SK-N-SH treated with all-trans-retinoic acid at 6 μM for 48 hours (cell line): ENCODE measurements at regions not wholly inside any gene's neighbourhood (a gene's known extent, or its start where the extent isn't known, plus 50 kb on each side); places are given as distances from the start of the nearest gene placed in this dataset.

ENCODE experiments used
- ATAC-seq: fragments of 200-7000 bp; cut with Tn5 transposase; 3 replicates; pipeline ENCODE4 v1.9.1; 2020; ENCODE audit warnings: mild to moderate bottlenecking, moderate library complexity
- ARNTL ChIP-seq: fragments of 450-650 bp; formaldehyde crosslinking; IDR thresholded peaks from 2 replicates; pipeline ENCODE4 v1.5.0; 2020; ENCODE audit warnings: low read depth, mild to moderate bottlenecking, moderate library complexity, borderline replicate concordance
- BACH2 ChIP-seq: fragments of 250-450 bp; sonication (Bioruptor Pico); IDR thresholded peaks from 2 replicates; pipeline ENCODE4 v1.9.0; 2021; ENCODE audit warnings: mild to moderate bottlenecking, borderline replicate concordance
- CSDC2 ChIP-seq: fragments of 250-450 bp; sonication (Bioruptor Pico); IDR thresholded peaks from 2 replicates; pipeline ENCODE4 v1.5.0; 2020; ENCODE audit warnings: mild to moderate bottlenecking, moderate library complexity
- ESRRG ChIP-seq: fragments of 250-450 bp; sonication (Bioruptor Pico); IDR thresholded peaks from 2 replicates; pipeline ENCODE4 v1.6.1; 2021; ENCODE audit warnings: mild to moderate bottlenecking
- GLIS3 ChIP-seq: fragments of 250-450 bp; sonication (Bioruptor Pico); IDR thresholded peaks from 2 replicates; pipeline ENCODE4 v1.5.0; 2020; ENCODE audit warnings: mild to moderate bottlenecking, moderate library complexity
- ISL1 ChIP-seq: fragments of 250-450 bp; sonication (Bioruptor Pico); IDR thresholded peaks from 2 replicates; pipeline ENCODE4 v2.1.2; 2022; ENCODE audit warnings: mild to moderate bottlenecking, moderate library complexity
- PPARA ChIP-seq: fragments of 250-450 bp; sonication (Bioruptor Pico); IDR thresholded peaks from 2 replicates; pipeline ENCODE4 v1.5.0; 2020; ENCODE audit warnings: mild to moderate bottlenecking, borderline replicate concordance
- RARB ChIP-seq: fragments of 250-450 bp; sonication (Bioruptor Pico); IDR thresholded peaks from 2 replicates; pipeline ENCODE4 v1.8.0; 2021; ENCODE audit warnings: mild to moderate bottlenecking, moderate library complexity
- SNAI2 ChIP-seq: fragments of 250-450 bp; sonication (Bioruptor Pico); IDR thresholded peaks from 2 replicates; pipeline ENCODE4 v1.5.0; 2020; ENCODE audit warnings: mild to moderate bottlenecking, moderate library complexity
- TCF4 ChIP-seq: fragments of 250-450 bp; sonication (Bioruptor Pico); IDR thresholded peaks from 2 replicates; pipeline ENCODE4 v1.8.0; 2021; ENCODE audit warnings: mild to moderate bottlenecking, moderate library complexity, borderline replicate concordance
- TOX ChIP-seq: fragments of 250-450 bp; sonication (Bioruptor Pico); IDR thresholded peaks from 2 replicates; pipeline ENCODE4 v1.8.0; 2021; ENCODE audit warnings: mild to moderate bottlenecking, moderate library complexity, borderline replicate concordance
- ZFP3 ChIP-seq: fragments of 250-450 bp; sonication (Bioruptor Pico); IDR thresholded peaks from 2 replicates; pipeline ENCODE4 v1.5.0; 2020; ENCODE audit warnings: mild to moderate bottlenecking, moderate library complexity
- ZFP30 ChIP-seq: fragments of 450-650 bp; formaldehyde crosslinking; IDR thresholded peaks from 2 replicates; pipeline ENCODE4 v1.5.0; 2022; ENCODE audit warnings: mild to moderate bottlenecking, moderate library complexity
- ZNF70 ChIP-seq: fragments of 450-650 bp; formaldehyde crosslinking; IDR thresholded peaks from 2 replicates; pipeline ENCODE4 v1.5.0; 2020; ENCODE audit warnings: mild to moderate bottlenecking, moderate library complexity
- ZNF8 ChIP-seq: fragments of 450-650 bp; formaldehyde crosslinking; IDR thresholded peaks from 2 replicates; pipeline ENCODE4 v1.5.0; 2020; ENCODE audit warnings: mild to moderate bottlenecking, moderate library complexity
- TF ChIP-seq, protein P1 (sequence below): fragments of 250-450 bp; sonication (Bioruptor Pico); IDR thresholded peaks from 2 replicates; pipeline ENCODE4 v1.5.0; 2020; ENCODE audit warnings: mild to moderate bottlenecking, moderate library complexity
- TF ChIP-seq, protein P2 (sequence below): fragments of 250-450 bp; sonication (Bioruptor Pico); IDR thresholded peaks from 2 replicates; pipeline ENCODE4 v1.8.0; 2021; ENCODE audit warnings: low read depth, mild to moderate bottlenecking, moderate library complexity, borderline replicate concordance
- TF ChIP-seq, protein P3 (sequence below): fragments of 250-450 bp; sonication (Bioruptor Pico); IDR thresholded peaks from 2 replicates; pipeline ENCODE4 v1.5.1; 2020; ENCODE audit warnings: low read depth, mild to moderate bottlenecking, moderate library complexity
- TF ChIP-seq, protein P4 (sequence below): fragments of 250-450 bp; sonication (Bioruptor Pico); IDR thresholded peaks from 2 replicates; pipeline ENCODE4 v1.5.1; 2021; ENCODE audit warnings: mild to moderate bottlenecking, moderate library complexity

DNA sequence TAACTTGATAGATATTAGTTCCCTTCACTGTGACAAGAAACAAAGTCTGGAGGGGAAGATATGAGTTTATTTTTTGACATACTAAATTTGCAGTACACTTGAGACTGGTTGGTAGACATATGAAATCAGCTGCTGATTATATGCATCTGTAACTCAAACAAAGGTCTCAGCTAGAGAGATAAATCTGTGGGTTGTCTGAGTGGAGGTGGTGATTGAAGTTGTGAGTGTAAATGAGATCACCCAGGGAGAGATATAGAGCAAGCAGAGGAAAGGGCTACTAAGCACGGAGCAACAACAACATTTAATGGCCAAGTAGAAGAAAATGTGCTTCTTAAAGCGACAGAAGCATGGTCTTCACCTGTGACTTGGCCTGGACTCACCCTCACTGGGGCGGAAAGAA lies 173.2 kb upstream of the EYA4 start:
- TF ChIP-seq, protein P1, sequence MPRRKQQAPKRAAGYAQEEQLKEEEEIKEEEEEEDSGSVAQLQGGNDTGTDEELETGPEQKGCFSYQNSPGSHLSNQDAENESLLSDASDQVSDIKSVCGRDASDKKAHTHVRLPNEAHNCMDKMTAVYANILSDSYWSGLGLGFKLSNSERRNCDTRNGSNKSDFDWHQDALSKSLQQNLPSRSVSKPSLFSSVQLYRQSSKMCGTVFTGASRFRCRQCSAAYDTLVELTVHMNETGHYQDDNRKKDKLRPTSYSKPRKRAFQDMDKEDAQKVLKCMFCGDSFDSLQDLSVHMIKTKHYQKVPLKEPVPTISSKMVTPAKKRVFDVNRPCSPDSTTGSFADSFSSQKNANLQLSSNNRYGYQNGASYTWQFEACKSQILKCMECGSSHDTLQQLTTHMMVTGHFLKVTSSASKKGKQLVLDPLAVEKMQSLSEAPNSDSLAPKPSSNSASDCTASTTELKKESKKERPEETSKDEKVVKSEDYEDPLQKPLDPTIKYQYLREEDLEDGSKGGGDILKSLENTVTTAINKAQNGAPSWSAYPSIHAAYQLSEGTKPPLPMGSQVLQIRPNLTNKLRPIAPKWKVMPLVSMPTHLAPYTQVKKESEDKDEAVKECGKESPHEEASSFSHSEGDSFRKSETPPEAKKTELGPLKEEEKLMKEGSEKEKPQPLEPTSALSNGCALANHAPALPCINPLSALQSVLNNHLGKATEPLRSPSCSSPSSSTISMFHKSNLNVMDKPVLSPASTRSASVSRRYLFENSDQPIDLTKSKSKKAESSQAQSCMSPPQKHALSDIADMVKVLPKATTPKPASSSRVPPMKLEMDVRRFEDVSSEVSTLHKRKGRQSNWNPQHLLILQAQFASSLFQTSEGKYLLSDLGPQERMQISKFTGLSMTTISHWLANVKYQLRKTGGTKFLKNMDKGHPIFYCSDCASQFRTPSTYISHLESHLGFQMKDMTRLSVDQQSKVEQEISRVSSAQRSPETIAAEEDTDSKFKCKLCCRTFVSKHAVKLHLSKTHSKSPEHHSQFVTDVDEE (CRISPR knock-in tag): no peak
- no peak for TF ChIP-seq ZFP30
- TF ChIP-seq PPARA (CRISPR knock-in tag): no peak
- TF ChIP-seq ARNTL: no peak
- no peak for TF ChIP-seq ZNF8 (CRISPR knock-in tag)
- TF ChIP-seq, protein P2, sequence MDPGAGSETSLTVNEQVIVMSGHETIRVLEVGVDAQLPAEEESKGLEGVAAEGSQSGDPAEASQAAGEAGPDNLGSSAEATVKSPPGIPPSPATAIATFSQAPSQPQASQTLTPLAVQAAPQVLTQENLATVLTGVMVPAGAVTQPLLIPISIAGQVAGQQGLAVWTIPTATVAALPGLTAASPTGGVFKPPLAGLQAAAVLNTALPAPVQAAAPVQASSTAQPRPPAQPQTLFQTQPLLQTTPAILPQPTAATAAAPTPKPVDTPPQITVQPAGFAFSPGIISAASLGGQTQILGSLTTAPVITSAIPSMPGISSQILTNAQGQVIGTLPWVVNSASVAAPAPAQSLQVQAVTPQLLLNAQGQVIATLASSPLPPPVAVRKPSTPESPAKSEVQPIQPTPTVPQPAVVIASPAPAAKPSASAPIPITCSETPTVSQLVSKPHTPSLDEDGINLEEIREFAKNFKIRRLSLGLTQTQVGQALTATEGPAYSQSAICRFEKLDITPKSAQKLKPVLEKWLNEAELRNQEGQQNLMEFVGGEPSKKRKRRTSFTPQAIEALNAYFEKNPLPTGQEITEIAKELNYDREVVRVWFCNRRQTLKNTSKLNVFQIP: no peak
- no peak for TF ChIP-seq ZFP3 (CRISPR knock-in tag)
- TF ChIP-seq RARB (CRISPR knock-in tag): no peak
- TF ChIP-seq, protein P3, sequence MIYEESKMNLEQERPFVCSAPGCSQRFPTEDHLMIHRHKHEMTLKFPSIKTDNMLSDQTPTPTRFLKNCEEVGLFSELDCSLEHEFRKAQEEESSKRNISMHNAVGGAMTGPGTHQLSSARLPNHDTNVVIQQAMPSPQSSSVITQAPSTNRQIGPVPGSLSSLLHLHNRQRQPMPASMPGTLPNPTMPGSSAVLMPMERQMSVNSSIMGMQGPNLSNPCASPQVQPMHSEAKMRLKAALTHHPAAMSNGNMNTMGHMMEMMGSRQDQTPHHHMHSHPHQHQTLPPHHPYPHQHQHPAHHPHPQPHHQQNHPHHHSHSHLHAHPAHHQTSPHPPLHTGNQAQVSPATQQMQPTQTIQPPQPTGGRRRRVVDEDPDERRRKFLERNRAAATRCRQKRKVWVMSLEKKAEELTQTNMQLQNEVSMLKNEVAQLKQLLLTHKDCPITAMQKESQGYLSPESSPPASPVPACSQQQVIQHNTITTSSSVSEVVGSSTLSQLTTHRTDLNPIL (CRISPR knock-in tag): no peak
- TF ChIP-seq TCF4 (CRISPR knock-in tag): no peak
- TF ChIP-seq ZNF70 (CRISPR knock-in tag): no peak
- TF ChIP-seq TOX (CRISPR knock-in tag): no peak
- TF ChIP-seq SNAI2 (CRISPR knock-in tag): no peak
- no peak for TF ChIP-seq ESRRG
- TF ChIP-seq BACH2 (CRISPR knock-in tag): no peak
- TF ChIP-seq, protein P4, sequence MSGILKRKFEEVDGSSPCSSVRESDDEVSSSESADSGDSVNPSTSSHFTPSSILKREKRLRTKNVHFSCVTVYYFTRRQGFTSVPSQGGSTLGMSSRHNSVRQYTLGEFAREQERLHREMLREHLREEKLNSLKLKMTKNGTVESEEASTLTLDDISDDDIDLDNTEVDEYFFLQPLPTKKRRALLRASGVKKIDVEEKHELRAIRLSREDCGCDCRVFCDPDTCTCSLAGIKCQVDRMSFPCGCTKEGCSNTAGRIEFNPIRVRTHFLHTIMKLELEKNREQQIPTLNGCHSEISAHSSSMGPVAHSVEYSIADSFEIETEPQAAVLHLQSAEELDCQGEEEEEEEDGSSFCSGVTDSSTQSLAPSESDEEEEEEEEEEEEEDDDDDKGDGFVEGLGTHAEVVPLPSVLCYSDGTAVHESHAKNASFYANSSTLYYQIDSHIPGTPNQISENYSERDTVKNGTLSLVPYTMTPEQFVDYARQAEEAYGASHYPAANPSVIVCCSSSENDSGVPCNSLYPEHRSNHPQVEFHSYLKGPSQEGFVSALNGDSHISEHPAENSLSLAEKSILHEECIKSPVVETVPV (CRISPR knock-in tag): no peak
- TF ChIP-seq GLIS3 (CRISPR knock-in tag): no peak
- no peak for TF ChIP-seq CSDC2
- TF ChIP-seq, all 23 proteins: peak for 0
- ATAC-seq: no peak

DNA sequence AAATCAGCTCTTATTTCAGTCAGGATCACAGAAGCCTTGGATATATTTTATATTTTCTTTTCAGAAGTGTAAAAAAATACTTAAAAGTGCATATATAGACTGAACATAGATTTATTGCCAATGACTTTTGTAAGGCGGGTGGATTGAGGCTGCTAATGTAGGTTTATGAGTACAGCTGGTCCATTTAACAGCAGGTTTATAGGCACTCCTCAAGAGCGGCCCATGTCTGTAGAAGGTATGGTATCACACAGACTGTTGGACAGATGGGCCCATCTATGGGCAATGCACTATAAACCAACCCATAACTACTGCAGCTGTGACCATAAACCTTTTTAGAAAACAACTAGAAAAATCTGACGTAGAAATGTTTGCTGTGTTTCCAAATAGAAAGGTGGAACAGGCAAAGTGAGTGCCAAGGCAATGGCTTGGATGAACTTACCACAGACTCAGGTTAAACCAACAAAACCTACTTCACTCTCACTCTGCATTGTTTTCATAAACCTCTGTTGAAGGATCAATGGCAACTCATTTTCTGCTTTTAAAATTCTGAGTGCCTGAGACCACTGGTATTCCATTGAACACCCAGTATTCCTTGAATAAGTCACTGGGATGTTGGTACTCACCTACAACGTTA lies 170.6 kb upstream of the EYA4 start:
- ATAC-seq: no peak

More for the DNA sequence above, 170.6 kb upstream of the EYA4 start:
- TF ChIP-seq, protein P1 (CRISPR knock-in tag): no peak
- TF ChIP-seq PPARA (CRISPR knock-in tag) (no peak), ISL1 (CRISPR knock-in tag) (no peak), RARB (CRISPR knock-in tag) (no peak), SNAI2 (CRISPR knock-in tag) (no peak), ZNF70 (CRISPR knock-in tag) (no peak), ARNTL (no peak)
- TF ChIP-seq, protein P2: no peak
- TF ChIP-seq, protein P3 (CRISPR knock-in tag): no peak
- TF ChIP-seq, all 23 proteins: peak for 0
